ENCODE measurements at regions not wholly inside any gene's neighbourhood (a gene's known extent, or its start where the extent isn't known, plus 50 kb on each side); places are given as distances from the start of the nearest gene placed in this dataset.

DNA sequence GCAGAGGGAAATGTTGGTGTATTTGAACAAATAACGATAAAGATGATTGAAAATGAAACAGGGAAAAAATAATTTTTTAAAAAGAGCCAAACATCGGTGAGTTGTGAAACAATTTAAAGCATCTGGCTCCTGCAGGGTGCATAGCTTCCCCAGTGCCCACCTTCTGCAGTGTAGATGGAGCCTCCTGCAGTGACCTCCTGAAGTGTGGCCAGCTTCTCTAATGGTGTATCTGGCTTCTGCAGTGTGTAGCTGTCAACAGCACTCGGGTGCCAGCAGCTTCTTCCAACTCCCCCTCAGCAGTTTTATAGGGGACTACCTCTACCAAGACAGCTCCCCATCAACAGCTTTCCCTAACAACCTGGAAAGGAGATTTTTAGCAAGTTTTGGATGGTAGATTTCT, 279.4 kb upstream of the SEMA6A start:
- TF ChIP-seq SUZ12 (IDR thresholded peaks at IDR 0.05; ENCODE audit: extremely low read depth, insufficient read depth, insufficient read length) (no peak), YY1 (IDR thresholded peaks at IDR 0.05; ENCODE audit: insufficient read depth, insufficient read length) (no peak), ZNF274 (IDR thresholded peaks at IDR 0.05; ENCODE audit: low read depth, low read length) (no peak)

All from NT2/D1 (cell line).